K562 (cell line): ENCODE measurements at regions not wholly inside any gene's neighbourhood (a gene's known extent, or its start where the extent isn't known, plus 50 kb on each side); places are given as distances from the start of the nearest gene placed in this dataset.

Source experiments
- BACH1 ChIP-seq: fragments of 200-800 bp; sonication (Bioruptor generic); IDR thresholded peaks from 2 replicates; pipeline ENCODE4 v1.6.1; 2016; ENCODE audit warnings: missing genetic modification characterization, missing compliant biosample characterization
- GABPA ChIP-seq: fragments of 200-800 bp; sonication (Bioruptor generic); conservative IDR thresholded peaks from 2 replicates; pipeline ENCODE4 v1.6.1; 2016; ENCODE audit warnings: low read depth, missing genetic modification characterization, missing compliant biosample characterization
- HDAC2 ChIP-seq: fragments of 450-650 bp; IDR thresholded peaks from 2 replicates; pipeline ENCODE4 v1.6.1; 2016; ENCODE audit warnings: mild to moderate bottlenecking
- NR2F6 ChIP-seq: fragments of 450-650 bp; formaldehyde crosslinking; IDR thresholded peaks from 2 replicates; pipeline ENCODE4 v1.4.0; 2020; ENCODE audit warnings: mild to moderate bottlenecking
- NR3C1 ChIP-seq: sonication (generic); formaldehyde crosslinking; IDR thresholded peaks from 2 replicates; pipeline ENCODE4 v1.8.1; 2022; ENCODE audit warnings: missing genetic modification reagents
- POLR2A ChIP-seq: fragments of 450-650 bp; conservative IDR thresholded peaks from 2 replicates; pipeline ENCODE4 v1.6.1; 2016
- STAG1 ChIP-seq: sonication (generic); formaldehyde crosslinking; IDR thresholded peaks from 2 replicates; pipeline ENCODE4 v1.5.0; 2020; ENCODE audit warnings: missing genetic modification reagents, borderline replicate concordance
- TAL1 ChIP-seq: fragments of 450-650 bp; IDR thresholded peaks from 2 replicates; pipeline ENCODE4 v1.6.1; 2016; ENCODE audit warnings: mild to moderate bottlenecking
- TBL1XR1 ChIP-seq, 2 experiments: IDR thresholded peaks; 2 replicates each; pipeline ENCODE4 v1.6.1; 2012; ENCODE audit warnings: improper control_type of control experiment in 2 of 2, low read length in 2 of 2, mild to moderate bottlenecking in 1 of 2
- ZNF24 ChIP-seq: fragments of 450-650 bp; IDR thresholded peaks from 2 replicates; pipeline ENCODE4 v1.6.1; 2016
- TF ChIP-seq, protein P1 (sequence below): sonication (generic); formaldehyde crosslinking; IDR thresholded peaks from 2 replicates; pipeline ENCODE4 v1.8.0; 2022; ENCODE audit warnings: mild to moderate bottlenecking, missing genetic modification reagents, borderline replicate concordance
- TF ChIP-seq, protein P2 (sequence below): sonication (generic); formaldehyde crosslinking; IDR thresholded peaks from 2 replicates; pipeline ENCODE4 v1.9.0; 2022; ENCODE audit warnings: mild to moderate bottlenecking, missing genetic modification reagents
- TF ChIP-seq, protein P3 (sequence below), 2 experiments: fragments of 450-650 bp; formaldehyde crosslinking in 1 of 2; IDR thresholded peaks; 2 replicates each; pipeline versions ENCODE4 v1.4.0 to v1.6.1; 2014 to 2020; ENCODE audit warnings: mild to moderate bottlenecking in 2 of 2, borderline replicate concordance in 1 of 2, low read depth in 1 of 2

DNA sequence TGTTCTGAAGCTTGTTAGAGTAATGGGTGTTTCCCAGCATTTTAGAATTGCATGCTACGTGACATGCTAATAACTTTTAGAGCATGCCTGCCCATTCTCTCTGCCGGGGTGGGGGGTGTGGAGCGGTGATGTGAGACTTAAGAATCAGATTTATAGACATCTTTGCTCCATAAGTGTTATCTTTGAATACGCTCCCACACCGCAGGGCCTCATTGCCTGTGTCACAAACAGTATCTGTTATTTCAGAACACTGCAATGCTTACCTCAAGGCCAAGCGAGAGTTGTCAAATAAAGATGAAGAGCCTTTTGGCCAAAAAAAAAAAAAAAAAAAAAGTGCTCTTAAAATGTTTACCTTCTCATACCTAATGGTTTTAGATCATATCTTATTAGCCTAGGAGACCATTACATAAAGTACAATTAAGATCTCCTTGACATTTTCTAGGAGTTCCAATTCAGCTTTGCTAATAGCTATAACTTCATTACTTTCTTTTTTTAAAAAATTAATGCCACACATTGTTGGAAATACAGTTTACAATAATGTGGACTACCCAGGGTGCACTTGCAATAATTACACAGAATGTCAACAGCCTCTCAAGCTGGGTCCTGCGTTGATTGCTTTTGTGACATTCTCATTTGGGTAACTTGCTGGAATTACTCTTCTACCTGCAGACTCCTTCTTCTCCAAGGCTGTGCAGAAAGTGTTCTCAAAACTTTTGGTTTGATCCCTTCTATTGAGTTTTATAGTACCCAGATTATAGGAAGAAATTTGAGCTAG is 525.3 kb downstream of the KLF12 start:
- TF ChIP-seq, protein P1, sequence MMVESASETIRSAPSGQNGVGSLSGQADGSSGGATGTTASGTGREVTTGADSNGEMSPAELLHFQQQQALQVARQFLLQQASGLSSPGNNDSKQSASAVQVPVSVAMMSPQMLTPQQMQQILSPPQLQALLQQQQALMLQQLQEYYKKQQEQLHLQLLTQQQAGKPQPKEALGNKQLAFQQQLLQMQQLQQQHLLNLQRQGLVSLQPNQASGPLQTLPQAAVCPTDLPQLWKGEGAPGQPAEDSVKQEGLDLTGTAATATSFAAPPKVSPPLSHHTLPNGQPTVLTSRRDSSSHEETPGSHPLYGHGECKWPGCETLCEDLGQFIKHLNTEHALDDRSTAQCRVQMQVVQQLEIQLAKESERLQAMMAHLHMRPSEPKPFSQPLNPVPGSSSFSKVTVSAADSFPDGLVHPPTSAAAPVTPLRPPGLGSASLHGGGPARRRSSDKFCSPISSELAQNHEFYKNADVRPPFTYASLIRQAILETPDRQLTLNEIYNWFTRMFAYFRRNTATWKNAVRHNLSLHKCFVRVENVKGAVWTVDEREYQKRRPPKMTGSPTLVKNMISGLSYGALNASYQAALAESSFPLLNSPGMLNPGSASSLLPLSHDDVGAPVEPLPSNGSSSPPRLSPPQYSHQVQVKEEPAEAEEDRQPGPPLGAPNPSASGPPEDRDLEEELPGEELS: no peak
- TF ChIP-seq HDAC2 (no peak), NR3C1 (CRISPR knock-in tag) (no peak), TAL1 (no peak), BACH1 (tag) (no peak), NR2F6 (CRISPR knock-in tag) (no peak), TBL1XR1 (IDR thresholded peaks at IDR 0.05; ENCODE audit: low read length in 2 of 2) (no peak), ZNF24 (no peak), POLR2A (no peak), GABPA (tag) (no peak), STAG1 (CRISPR knock-in tag) (no peak)
- TF ChIP-seq, protein P2, sequence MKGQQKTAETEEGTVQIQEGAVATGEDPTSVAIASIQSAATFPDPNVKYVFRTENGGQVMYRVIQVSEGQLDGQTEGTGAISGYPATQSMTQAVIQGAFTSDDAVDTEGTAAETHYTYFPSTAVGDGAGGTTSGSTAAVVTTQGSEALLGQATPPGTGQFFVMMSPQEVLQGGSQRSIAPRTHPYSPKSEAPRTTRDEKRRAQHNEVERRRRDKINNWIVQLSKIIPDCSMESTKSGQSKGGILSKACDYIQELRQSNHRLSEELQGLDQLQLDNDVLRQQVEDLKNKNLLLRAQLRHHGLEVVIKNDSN (CRISPR knock-in tag): no peak
- TF ChIP-seq, protein P3, sequence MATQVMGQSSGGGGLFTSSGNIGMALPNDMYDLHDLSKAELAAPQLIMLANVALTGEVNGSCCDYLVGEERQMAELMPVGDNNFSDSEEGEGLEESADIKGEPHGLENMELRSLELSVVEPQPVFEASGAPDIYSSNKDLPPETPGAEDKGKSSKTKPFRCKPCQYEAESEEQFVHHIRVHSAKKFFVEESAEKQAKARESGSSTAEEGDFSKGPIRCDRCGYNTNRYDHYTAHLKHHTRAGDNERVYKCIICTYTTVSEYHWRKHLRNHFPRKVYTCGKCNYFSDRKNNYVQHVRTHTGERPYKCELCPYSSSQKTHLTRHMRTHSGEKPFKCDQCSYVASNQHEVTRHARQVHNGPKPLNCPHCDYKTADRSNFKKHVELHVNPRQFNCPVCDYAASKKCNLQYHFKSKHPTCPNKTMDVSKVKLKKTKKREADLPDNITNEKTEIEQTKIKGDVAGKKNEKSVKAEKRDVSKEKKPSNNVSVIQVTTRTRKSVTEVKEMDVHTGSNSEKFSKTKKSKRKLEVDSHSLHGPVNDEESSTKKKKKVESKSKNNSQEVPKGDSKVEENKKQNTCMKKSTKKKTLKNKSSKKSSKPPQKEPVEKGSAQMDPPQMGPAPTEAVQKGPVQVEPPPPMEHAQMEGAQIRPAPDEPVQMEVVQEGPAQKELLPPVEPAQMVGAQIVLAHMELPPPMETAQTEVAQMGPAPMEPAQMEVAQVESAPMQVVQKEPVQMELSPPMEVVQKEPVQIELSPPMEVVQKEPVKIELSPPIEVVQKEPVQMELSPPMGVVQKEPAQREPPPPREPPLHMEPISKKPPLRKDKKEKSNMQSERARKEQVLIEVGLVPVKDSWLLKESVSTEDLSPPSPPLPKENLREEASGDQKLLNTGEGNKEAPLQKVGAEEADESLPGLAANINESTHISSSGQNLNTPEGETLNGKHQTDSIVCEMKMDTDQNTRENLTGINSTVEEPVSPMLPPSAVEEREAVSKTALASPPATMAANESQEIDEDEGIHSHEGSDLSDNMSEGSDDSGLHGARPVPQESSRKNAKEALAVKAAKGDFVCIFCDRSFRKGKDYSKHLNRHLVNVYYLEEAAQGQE (IDR thresholded peaks at IDR 0.05; ENCODE audit: borderline replicate concordance): no peak
- TF ChIP-seq, protein P3 (CRISPR knock-in tag; IDR thresholded peaks at IDR 0.05; ENCODE audit: low read depth): no peak
